HG02759 (cell line): ENCODE measurements at regions not wholly inside any gene's neighbourhood (a gene's known extent, or its start where the extent isn't known, plus 50 kb on each side); places are given as distances from the start of the nearest gene placed in this dataset.
"Not testable (repeated sequence)": the region's sequence is repeated elsewhere in the genome, so short reads cannot be mapped to it uniquely, and the experiment has no call there.

Experiments
- ATAC-seq: cut with Tn5 transposase; IDR thresholded peaks from one replicate; pipeline ENCODE4 v1.9.1; 2021; ENCODE audit warnings: mild to moderate bottlenecking, moderate library complexity; ENCODE audit not compliant: unreplicated experiment

DNA sequence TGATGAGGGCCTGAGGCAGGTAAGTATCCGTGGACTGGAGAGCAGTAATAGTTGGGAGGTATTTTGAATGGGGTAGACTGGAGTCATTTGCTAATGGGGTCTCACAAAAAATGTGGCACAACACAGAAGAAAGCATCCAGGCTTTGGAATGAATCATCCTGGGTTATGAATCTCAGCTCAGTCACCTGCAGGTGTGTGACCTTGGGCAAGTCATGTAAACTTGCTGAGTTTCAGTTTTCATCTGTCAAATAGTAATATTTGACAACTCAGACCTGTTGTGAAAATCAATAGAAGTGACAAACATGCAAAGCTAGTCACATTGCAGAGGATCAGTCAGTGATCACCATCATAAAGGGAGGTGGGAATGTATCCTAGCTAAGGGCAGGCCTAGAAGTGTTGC is 232.0 kb upstream of the TENM4 start:
- no peak for ATAC-seq

DNA sequence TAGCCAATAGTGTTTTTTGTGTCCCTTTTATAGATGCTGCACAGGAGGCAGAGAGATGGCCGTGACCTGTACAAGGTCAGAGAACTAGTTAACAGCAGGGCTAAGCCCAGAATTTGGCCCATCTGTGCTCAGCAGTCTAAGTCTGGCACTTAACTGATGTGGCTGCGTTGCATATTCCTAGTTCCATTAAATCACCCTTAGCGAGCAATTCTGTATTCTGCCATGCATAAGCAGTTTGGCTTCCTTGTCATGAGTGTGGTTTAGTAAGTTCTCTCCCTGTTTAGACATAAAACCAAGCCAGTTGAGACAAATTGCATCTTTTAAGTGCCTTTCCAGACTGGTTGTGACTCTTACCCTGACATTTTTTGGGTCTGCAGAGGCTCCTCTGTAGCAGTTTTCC is 230.6 kb upstream of the TENM4 start:
- ATAC-seq, result no peak

DNA sequence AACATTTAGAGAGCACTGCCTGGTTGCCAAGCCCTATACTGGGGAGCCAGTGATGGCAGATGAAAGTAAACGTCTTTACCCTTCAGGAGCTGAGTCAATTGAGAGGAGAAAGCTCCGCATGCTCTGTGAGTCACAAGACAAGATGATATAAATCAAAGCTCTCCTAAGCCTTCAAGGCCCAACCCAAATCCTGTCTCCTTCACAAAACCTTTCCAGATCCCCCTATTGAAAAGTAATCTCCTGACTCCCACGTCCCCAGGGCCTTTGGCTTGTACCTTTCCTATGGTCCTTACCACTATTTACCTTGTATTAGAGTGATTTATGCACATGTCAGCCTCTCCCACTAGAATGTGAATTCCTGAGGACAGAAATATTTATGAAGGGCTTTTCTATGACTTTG is 230.1 kb upstream of the TENM4 start:
- ATAC-seq, result no peak

DNA sequence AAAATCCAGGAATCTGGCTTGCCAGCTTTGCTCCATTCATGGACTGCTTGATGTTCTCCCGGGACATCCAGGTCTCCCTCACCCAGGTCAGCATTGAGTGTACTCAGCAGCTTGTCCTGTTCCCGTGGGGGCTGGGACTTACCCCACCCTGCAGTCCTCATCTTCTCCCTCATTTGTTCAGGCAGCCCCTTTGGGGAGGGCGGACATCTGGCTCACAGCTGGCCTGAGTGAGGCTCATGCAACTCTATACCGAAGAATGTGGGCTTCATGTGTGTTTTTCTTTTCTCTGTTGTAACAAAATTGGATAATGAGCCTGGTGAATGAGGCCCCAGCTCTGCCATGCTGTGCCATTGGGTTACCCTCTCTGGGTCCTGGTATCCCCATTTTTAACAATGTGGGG is 227.7 kb upstream of the TENM4 start:
- no peak for ATAC-seq

DNA sequence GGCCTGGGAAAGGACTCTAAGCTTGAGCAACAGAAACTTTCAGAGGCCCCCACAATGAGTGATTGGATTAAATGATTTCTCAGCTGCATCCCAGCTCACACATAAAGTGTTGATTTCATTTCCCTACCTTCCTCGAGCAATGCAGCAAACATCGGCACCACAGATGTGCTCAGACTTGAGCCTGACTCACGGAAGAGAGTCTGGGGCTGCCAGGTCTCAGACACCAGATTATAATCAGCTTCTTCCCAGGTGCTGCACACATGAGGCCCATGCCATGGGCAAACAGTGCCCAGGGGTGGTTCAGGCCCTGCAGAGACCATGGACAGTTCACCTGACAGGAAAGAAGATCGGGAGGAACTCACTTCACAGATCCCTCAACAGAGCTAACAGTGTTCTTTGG is 226.6 kb upstream of the TENM4 start:
- no peak for ATAC-seq

DNA sequence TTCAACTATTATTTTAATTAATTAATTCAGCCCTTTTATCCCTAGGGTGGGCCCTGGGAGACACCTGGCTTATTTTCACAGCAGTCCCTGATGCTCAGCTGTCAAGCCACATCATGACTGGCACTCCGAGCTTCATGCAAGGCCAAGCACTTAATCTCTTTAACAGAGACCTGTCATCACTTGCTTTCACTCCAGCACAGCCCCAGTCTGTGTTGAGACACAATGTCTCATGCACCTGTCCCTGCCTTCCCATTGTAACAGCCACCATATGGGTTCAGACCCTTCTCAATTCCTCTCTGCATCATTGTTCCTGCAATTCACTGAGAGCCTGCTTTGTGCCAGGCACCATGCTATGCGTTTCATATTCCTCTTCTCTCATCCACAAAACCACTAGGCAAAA is 222.2 kb upstream of the TENM4 start:
- ATAC-seq, result no peak

DNA sequence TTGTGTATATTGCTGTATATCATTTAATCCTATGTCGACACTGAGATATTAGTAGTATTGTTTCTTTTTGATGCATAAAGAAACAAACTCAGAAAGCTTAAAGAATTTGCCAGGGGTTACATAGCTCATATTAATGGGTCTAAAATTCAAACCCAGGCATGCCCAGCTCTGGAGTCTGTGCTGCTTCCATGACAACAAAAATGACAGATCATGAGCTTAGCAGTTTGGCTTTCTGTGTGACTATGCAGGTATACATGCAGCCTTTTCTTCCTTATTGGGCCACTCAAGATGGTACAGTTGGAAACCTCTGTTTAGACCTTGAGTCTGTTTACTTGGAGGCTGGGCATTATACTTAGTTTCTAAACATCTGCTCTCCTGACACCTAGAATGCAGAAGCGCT is 220.5 kb upstream of the TENM4 start:
- ATAC-seq, result no peak

DNA sequence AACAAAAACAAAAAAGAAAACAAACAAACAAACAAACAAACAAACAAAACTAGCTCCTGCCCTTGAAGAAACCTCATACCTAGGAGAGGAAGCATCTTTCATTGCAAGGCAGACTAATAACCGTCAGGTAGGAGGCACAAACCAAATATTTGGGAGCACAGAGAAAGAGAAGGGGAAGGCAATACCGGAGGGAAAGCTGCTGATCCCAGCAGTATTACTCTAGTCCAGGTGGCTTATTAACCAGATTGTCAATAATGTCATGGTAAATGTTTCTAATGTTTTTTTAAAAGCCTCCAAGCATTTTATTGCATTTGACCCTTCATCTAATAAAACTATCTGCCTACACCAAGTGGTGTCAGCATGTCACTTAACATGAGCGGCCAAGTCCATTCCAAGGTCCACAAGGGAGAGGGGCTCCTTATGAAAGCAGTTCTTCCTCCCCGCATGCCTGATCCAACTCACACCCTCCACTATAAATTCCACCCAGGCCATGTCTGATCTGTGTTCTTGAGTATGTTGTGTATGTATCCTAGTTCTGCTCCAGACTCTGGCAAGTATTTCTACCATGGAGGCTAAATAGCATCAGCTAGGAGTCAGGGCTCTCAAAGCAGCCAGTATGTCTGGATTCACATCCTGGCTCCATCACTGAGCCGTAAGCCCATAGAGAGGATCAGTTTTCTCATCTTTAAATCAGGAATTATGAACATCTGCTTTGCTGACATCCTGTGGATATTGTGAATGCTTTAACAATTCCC is 208.1 kb upstream of the TENM4 start:
- ATAC-seq, result no peak

DNA sequence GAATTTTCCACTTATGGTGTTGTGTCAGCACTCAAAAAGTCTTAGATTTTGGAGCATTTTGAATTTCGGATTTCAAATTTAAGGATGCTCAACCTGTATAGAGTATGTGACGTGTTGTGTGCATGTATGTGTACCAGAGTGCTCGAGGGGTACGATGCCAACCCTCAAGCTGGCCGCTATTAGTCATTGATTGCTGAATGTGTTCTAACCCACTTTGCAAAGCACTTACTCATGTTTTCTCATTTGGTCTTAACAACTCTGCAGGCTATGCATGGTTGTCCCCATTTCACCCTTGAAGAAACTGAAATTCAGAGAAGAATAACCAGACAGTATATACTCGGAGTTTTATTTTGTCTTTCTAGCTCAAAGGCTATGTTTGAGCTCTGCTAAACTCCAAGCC is 196.4 kb upstream of the TENM4 start:
- ATAC-seq, result no peak

DNA sequence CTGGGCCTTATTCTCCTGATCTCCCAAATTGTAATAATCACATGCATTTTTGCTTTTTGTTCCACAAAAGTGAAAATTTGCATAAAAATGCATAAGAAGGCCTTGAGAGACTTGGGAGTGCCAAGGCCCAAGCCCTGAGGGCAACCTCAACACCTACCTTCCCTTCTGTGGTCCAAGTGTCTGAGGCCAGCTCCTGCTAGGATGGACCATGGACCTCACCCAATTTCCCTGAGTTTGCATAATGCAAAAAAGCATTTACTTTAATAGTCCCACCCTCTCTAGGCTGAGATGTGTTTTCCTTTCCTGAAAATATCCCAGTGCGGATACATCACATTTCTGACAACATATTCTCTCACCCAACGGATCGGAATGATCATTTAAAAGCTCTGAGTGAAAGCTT is 194.1 kb upstream of the TENM4 start:
- no peak for ATAC-seq

DNA sequence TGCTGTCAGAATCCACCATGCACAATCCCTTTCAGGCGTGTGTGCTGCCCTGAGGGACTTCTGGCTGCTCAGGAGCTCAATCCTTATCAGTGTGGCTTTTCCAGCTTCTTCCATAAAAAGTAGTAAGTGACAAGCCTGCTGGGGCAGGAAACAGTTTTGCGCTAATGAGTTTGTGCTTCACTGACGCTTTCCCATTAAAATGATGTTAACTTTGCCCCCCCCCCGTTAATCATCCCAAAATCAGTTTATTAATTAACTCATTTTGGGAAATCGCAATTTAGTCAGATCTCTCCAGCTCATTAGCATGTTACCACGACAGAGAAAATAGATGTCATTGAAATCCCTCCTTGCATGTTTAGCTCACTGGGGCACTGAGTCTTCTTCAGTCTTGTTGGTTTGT is 186.5 kb upstream of the TENM4 start:
- no peak for ATAC-seq

DNA sequence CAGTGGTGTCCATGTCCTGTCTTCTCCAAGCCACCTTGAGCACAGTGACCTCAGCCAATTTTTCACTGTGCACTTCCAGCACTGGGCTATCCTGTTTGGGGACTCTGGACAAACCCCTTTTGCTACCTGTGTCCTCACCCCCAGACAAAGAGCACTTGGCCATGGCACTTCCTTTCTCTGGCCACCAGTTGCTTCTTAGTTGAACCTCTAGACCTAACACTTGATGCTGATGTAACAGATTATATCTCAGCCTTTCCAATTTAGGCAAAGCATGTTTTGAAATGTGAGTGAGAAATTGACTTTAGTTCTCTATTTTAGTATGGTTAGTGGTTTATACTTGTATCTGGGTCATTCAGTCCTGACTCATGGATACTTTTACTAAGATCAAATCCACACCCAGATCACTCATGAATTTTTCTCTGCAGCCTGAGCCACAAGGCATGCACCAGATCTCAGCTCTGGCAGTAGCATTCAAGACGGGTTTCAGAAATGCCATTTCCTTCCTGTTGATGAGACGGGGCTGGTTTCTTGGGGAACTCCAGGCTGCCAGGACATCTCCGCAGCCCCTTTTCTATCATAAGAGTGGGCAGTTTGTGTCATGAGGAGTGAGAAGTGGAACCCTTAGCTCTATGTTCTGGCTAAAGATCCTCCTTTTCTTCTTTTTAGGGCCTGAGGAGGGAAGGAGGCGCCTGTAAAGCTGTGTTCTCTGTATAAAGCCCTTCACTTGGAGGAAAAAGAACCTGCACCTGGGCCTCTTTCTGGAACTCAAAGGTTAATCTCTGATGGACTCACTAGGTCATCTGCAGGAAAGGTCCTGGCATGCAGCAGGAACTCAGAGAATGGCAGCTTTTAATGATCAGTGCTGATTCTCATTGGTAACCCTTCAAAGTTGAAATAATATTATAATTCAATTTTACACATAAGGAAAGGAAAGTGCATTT is 185.6 kb upstream of the TENM4 start:
- no peak for ATAC-seq

DNA sequence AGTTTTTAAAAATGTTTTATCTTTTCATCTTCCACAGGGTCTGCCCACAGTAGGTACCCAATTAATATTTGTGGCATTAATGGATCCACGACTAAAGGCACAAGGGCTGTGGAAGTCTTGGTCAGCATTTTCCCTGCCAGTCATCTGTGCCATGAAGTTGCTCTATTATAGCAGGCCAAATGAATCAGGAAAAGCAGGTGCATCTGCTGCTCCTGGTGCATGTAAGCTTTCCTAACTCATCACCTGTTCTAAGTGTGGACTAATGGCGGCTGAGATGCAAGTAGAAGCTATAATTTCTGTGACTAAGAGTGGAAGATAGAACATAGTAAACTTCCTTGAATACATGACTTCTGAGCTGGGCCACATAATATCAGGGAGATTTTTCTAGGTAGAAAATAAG is 182.5 kb upstream of the TENM4 start:
- no peak for ATAC-seq

DNA sequence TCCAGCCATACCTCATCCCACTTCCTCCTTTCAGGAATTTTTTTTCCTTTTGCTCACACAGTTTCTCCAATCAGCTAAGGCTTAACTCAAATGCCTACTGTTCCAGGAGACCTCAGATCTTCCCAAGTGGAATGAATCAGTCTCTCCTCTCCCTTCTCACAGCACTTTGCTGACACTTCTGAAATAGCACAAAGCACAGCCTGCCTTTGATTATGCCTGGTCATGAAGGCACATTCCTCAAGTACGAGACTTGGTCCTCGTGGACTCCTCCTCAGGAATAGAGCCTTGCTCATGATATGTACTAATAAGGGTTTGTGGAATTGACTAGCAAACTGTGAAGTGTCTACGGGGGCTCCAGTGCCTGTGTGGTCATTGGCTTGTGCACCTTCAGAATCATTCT is 176.7 kb upstream of the TENM4 start:
- ATAC-seq, result no peak

DNA sequence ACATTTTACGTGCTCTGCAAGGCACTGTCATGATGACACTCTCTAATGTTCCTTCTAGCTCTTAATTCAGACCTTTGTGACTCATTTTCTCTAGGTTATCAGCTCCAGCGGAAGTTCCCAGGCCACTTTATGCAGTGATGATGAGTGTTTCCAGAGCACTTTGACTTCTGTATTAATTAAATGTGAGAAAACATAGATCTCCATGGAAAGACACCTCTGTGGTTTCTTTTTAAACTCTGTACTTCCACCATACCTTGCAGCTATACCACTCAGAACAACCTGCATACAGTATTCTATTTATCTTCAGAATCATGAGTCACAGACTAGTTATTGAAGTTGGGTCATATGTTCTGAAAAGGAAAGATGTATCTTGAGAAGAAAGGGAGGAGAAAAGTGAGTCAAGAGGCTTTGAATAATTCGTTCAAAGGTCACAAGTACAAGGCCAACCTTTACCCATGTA is 175.6 kb upstream of the TENM4 start:
- ATAC-seq, result no peak

DNA sequence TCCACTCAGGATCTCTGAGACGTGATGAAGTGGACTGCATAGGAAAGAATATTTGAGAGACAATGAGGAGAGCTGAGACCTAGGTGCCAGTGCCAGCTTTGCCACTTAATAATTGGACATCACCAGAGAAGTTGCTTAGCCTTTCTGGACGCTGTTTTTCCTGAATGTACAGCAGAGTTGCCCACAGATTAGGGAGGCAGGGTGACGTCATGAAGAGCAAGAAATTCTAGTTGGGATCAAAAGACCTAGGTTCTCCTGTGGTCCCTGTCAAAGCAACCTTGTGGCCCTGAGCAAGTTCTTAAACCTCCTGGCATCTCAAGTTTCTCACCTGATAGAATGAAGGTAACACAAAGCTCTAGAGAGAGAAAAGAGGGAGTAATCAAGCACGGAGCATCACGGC is 174.6 kb upstream of the TENM4 start:
- no peak for ATAC-seq

DNA sequence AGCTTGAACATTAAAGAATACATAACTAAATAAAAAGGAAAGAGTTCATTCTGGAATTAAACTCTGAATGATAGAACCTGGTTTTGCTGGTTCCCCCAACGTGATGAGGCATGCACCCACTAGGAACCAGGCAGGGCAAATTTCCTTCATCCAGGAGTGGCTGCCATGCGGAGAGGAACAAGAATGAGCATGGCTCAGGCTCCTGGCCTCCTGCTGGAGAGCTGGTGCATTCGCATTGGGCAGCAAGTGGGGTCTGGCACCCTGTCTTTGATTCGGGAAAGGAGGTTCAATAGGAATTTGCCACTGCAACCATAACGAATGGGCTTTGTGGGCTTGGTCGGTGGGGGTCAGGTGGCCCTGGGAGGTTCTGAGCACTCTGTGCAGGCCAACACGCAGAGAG is 169.8 kb upstream of the TENM4 start:
- ATAC-seq, result no peak

DNA sequence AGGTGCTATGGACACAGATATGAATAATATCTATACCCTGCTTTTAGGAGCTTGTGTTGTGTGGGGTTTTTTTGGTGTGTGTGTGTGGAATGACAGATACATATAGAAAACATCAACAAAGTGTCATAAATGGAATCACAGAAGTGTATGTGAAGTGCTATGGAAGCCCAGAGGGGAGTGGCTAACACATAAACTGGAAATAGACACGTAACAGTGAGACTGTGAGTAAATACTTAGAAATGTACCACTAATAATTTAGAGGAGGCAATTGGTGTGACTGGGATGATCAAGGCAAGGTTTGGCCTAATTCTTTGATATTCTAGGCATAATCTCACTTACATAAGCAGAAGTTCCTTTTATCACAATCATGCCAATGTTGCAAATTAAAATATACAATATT is 169.3 kb upstream of the TENM4 start:
- no peak for ATAC-seq

DNA sequence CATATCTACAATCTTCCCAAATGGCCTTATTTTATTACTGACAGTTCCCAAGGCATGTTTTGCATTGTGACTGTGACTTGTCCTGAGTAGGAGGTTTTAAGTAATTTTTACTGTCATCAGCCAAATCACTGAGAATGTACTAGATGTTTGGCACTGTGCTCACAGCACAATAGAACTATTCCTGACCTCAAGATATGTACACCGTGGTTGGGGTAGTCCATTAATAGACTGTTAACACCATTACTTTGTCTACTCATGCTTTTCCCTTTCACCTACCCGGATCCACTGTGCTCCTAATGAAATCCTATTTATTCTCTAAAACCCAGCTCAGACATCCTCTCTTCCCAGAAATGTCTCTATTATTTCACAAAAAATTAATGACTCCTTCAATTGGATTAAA is 168.7 kb upstream of the TENM4 start:
- ATAC-seq, result no peak

DNA sequence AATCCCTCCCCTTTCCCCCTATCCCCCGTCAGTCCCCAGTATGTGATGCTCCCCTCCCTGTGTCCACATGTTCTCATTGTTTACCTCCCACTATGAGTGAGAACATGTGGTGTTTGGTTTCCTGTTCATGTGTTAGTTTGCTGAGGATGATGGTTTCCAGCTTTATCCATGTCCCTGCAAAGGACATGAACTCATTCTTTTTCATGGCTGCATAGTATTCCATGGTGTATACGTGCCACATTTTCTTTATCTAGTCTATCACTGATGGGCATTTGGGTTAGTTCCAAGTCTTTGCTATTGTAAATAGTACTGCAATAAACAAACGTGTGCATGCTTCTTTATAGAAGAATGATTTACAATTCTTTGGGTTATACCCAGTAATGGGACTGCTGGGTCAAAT is 165.6 kb upstream of the TENM4 start:
- not testable (repeated sequence) for ATAC-seq

DNA sequence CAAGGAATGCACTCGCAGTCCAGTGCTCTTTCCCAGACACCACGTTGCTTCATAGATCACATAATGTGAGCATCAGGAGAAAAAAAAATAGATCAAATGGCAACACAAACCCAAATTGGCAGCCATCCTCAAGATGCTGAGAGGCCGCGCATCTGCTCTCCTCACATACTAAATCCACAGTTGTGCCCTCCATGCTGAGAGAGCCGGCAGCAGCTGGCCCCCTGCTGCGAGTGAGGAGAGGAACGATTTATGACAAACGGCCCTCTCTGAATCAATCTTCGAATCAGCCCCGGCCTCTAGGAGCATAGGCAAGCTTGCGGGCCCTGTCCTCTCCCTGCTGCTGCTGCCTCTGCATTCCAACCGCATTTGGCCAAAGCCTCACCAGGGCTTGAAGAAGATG is 159.9 kb upstream of the TENM4 start:
- ATAC-seq, result no peak

DNA sequence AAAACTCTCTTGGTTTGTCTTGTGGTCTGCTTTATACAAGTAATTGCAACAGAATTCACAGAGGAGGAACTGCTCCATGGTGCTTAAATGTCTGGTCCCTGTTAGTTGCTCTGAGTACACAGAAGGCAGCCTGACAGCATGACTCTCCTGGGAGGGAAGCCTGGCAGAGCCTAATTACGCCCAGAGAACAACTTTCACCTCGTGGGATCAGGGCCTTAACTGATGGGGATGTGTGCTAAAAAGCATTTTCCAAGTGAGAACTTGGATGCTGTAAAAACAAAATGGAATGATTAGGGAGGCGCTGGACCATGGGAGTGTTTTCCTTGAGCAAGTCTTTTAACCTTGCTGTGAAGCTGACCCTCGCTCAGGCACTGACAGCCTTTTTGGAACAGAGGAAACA is 154.0 kb upstream of the TENM4 start:
- no peak for ATAC-seq
